ENCODE measurements at regions not wholly inside any gene's neighbourhood (a gene's known extent, or its start where the extent isn't known, plus 50 kb on each side); places are given as distances from the start of the nearest gene placed in this dataset.
A peak's percentile ranks its signal among the peaks of the same experiment; 100 is the strongest.

DNA sequence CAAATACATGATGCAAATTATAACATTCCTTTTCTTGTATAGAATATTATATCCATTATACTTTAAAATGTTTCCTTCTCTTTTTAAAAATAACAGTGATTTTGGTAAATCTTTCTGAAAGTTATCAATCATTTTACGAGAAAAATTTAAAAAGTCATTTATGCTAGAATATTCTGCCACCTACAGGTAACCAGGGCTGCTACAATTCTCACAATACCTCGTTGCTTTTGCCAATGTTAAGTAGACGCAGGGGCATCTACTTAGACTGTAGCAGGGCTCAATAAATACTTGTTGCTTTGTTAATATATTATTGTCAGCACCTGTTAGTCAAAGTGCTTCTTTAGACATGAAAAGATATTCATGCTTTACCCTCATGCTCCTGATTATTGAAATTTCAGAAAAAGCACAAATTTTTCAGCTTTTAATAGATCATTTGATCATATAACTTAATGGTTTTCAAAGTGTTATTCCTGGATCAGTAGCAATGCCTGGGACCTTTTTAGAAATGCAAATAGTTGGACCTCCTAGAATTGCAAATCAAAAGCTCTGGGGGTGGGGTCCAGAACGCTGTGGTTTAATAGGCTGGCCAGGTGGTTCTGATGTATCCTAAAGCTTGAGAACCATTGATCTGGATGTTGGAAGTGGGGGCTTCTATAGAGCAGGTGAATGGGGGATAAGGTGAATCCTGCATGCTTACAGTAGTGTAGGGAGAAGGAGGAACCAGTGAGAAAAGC is 223.6 kb upstream of the PDZRN3 start:
- TF ChIP-seq POLR2A (IDR thresholded peaks at IDR 0.05; ENCODE audit: low read depth), result no peak
- TF ChIP-seq, protein P1, sequence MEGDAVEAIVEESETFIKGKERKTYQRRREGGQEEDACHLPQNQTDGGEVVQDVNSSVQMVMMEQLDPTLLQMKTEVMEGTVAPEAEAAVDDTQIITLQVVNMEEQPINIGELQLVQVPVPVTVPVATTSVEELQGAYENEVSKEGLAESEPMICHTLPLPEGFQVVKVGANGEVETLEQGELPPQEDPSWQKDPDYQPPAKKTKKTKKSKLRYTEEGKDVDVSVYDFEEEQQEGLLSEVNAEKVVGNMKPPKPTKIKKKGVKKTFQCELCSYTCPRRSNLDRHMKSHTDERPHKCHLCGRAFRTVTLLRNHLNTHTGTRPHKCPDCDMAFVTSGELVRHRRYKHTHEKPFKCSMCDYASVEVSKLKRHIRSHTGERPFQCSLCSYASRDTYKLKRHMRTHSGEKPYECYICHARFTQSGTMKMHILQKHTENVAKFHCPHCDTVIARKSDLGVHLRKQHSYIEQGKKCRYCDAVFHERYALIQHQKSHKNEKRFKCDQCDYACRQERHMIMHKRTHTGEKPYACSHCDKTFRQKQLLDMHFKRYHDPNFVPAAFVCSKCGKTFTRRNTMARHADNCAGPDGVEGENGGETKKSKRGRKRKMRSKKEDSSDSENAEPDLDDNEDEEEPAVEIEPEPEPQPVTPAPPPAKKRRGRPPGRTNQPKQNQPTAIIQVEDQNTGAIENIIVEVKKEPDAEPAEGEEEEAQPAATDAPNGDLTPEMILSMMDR (IDR thresholded peaks at IDR 0.05), result peak; percentile 72 to 77 (median 72)
- 22% methylated on average over 4 of the region's 4 CpGs for whole genome bisulfite sequencing

DNA sequence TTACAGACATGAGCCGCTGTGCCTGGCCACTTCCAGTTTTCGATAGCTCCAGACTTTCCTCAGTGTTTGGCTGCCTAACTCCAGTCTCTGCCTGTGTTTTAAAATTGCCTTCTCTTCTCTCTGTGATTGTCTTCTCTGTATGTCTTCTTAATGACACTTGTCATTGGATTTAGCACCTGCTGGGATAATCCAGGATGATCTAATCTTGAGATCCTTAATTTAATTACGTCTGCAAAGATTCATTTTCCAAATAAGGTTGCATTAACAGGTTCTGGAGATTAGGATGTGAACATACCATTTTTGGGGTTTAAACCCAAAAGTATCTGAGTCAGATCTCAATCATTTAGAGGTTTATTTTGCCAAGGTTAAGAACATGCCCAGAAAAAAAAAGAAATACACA is 222.2 kb upstream of the PDZRN3 start:
- DNase-seq (ENCODE audit: extremely low spot score), result no peak
- H3K36me3 ChIP-seq, result no peaks in the 10 kb centered on the region
- no peaks in the 10 kb centered on the region for H3K9me3 ChIP-seq
- H3K27me3 ChIP-seq, result no peaks in the 10 kb centered on the region
- 93% methylated on average over 3 of the region's 3 CpGs for WGBS
- no peak overlapping the region for H3K4me3 ChIP-seq
- intact Hi-C loops (cut with DNase I), result loop anchor here (5.0 kb wide), 3 partner anchors 220 to 745 kb away; no protein-coding TSS in a partner anchor
- H3K27ac ChIP-seq (replicated peaks in 1 of 4), result no peak overlapping the region
- TF ChIP-seq EP300 (IDR thresholded peaks at IDR 0.05), result no peak
- no peak for TF ChIP-seq POLR2AphosphoS5 (IDR thresholded peaks at IDR 0.05)
- TF ChIP-seq, protein P1 (IDR thresholded peaks at IDR 0.05), result no peak
- TF ChIP-seq POLR2A (IDR thresholded peaks at IDR 0.05; ENCODE audit: low read depth), result no peak
- no peaks in the 10 kb centered on the region for H3K4me1 ChIP-seq

More for the DNA sequence above, 223.6 kb upstream of the PDZRN3 start:
- no peaks in the 10 kb centered on the region for H3K27me3 ChIP-seq
- H3K27ac ChIP-seq (replicated peaks in 1 of 4), result no peak overlapping the region
- no peak for DNase-seq (ENCODE audit: extremely low spot score)
- H3K9me3 ChIP-seq, result no peaks in the 10 kb centered on the region
- no peaks in the 10 kb centered on the region for H3K36me3 ChIP-seq
- H3K4me1 ChIP-seq, result no peaks in the 10 kb centered on the region
- no peak overlapping the region for H3K4me3 ChIP-seq
- intact Hi-C loops (cut with DNase I), result loop anchor here (5.0 kb wide), 3 partner anchors 221 to 746 kb away; no protein-coding TSS in a partner anchor

DNA sequence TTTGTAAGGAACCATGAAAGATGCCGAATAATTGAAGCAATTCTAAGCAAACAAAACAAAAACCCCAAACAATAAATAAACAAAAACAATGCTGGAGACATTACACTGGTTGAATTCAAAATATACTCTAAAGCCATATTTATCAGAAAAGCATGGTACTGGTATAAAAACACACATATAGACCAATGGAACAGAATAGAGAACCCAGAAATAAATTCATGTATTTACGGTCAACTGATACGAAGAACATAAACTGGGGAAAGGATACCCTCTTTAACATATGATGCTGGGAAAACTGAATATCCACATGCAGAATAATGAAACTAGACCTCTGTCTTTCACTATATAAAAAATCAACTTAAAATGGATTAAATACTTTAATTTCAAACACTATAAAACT is 214.3 kb upstream of the PDZRN3 start:
- no peaks in the 10 kb centered on the region for H3K27me3 ChIP-seq
- no peak for DNase-seq (ENCODE audit: extremely low spot score)
- WGBS, result 94% methylated on average over 3 of the region's 3 CpGs
- H3K9me3 ChIP-seq, result peaks cover 0 to 16% (median 9%) of the 10 kb centered on the region in 4 donors
- H3K36me3 ChIP-seq, result no peaks in the 10 kb centered on the region
- H3K4me3 ChIP-seq, result no peak overlapping the region
- intact Hi-C loops (cut with DNase I), result no loop called here
- no peaks in the 10 kb centered on the region for H3K4me1 ChIP-seq
- no peak overlapping the region for H3K27ac ChIP-seq (replicated peaks in 1 of 4)
- TF ChIP-seq, protein P1 (IDR thresholded peaks at IDR 0.05), result no peak
- TF ChIP-seq EP300 (IDR thresholded peaks at IDR 0.05) (no peak), POLR2AphosphoS5 (IDR thresholded peaks at IDR 0.05) (no peak), POLR2A (IDR thresholded peaks at IDR 0.05; ENCODE audit: low read depth) (no peak)

DNA sequence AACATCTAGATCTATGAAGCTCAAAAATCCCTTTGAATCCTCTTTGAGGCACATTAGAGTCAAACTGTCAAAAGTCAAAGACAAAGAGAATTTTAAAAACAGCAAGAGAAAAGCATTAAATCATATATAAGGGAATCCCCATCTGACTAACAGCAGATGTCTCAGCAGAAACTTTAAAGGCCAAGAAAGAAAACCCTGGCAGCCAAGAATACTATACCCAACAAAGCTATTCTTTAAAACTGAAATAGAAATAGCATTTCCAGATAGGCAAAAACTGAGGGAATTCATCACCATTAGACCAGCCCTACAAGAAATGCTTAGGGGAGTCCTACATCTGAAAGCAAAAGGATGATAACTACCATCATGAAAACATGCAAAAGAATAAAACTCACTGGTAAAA is 211.2 kb upstream of the PDZRN3 start:
- Histone ChIP-seq H3K9me3 (peaks cover 0 to 16% (median 9%) of the 10 kb centered on the region in 4 donors), H3K27ac (replicated peaks in 1 of 4) (no peak overlapping the region), H3K4me1 (no peaks in the 10 kb centered on the region), H3K27me3 (no peaks in the 10 kb centered on the region), H3K4me3 (no peak overlapping the region), H3K36me3 (no peaks in the 10 kb centered on the region)
- TF ChIP-seq POLR2AphosphoS5 (IDR thresholded peaks at IDR 0.05), result no peak
- TF ChIP-seq, protein P1 (IDR thresholded peaks at IDR 0.05), result no peak
- no peak for TF ChIP-seq EP300 (IDR thresholded peaks at IDR 0.05)
- TF ChIP-seq POLR2A (IDR thresholded peaks at IDR 0.05; ENCODE audit: low read depth), result no peak
- intact Hi-C loops (cut with DNase I), result no loop called here
- DNase-seq (ENCODE audit: extremely low spot score), result no peak

DNA sequence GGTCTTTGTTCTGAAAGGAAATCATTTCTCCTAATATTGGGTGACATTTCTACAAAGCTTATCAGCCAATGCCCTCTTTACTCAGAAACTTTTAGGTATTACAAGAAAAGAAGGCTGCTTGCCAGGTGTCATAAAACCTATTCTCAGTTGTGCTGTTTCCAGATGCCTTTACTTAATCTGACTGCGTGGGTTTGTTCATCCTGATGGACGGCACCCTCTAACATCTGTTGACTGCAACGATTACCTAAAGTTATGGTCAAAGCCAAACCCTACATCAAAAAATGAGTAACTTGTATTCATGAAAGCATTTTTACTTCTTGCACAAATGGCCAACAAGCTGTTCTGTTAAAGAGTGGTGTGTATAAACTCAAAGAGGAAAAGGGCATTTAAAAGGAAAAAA is 207.7 kb upstream of the PDZRN3 start:
- Histone ChIP-seq H3K4me1 (peaks cover 0 to 15% (median 10%) of the 10 kb centered on the region in 4 donors), H3K27ac (replicated peaks in 1 of 4) (no peak overlapping the region), H3K4me3 (no peak overlapping the region), H3K36me3 (no peaks in the 10 kb centered on the region), H3K9me3 (peaks cover 0 to 16% (median 7%) of the 10 kb centered on the region in 4 donors), H3K27me3 (no peaks in the 10 kb centered on the region)
- no peak for DNase-seq (ENCODE audit: extremely low spot score)
- intact Hi-C loops (cut with DNase I), result no loop called here
- WGBS, result 71% methylated on average over 3 of the region's 3 CpGs
- TF ChIP-seq POLR2A (IDR thresholded peaks at IDR 0.05; ENCODE audit: low read depth), result no peak
- TF ChIP-seq EP300 (IDR thresholded peaks at IDR 0.05), result no peak
- TF ChIP-seq, protein P1 (IDR thresholded peaks at IDR 0.05), result no peak
- no peak for TF ChIP-seq POLR2AphosphoS5 (IDR thresholded peaks at IDR 0.05)
